Hepatocyte (in vitro differentiated cells): ENCODE measurements at regions not wholly inside any gene's neighbourhood (a gene's known extent, or its start where the extent isn't known, plus 50 kb on each side); places are given as distances from the start of the nearest gene placed in this dataset.

Experiments
- CTCF ChIP-seq: fragments of 200-600 bp; sonication (generic); IDR thresholded peaks from 2 replicates; pipeline ENCODE4 v1.5.1; 2016; ENCODE audit warnings: antibody characterized with exemption, mild to moderate bottlenecking; ENCODE audit not compliant: poor library complexity
- EZH2 ChIP-seq: fragments of 200-600 bp; sonication (generic); IDR thresholded peaks from 2 replicates; pipeline ENCODE4 v1.6.1; 2016; ENCODE audit warnings: antibody characterized with exemption, mild to moderate bottlenecking, borderline replicate concordance

GRCh38 chr17:33653399-33653788, 360.3 kb upstream of the ASIC2 start:
- TF ChIP-seq CTCF = no peak
- no peak for TF ChIP-seq EZH2
